T-helper 2 cell treated with Interferon-gamma antibody and Interleukin-4, amounts not matched to agents 5 μg/mL and 100 μg/mL, for 36 hours (primary cell): ENCODE measurements at regions not wholly inside any gene's neighbourhood (a gene's known extent, or its start where the extent isn't known, plus 50 kb on each side); places are given as distances from the start of the nearest gene placed in this dataset.
"Not testable (repeated sequence)": the region's sequence is repeated elsewhere in the genome, so short reads cannot be mapped to it uniquely, and the experiment has no call there.

ENCODE experiments used
- DNase-seq: peaks from one replicate; pipeline ENCODE4 v3.0.0; 2021; ENCODE audit warnings: low spot score
- H3K27ac Mint-ChIP-seq: one replicate; pipeline ENCODE4 v1.8.0; 2021; ENCODE audit warnings: mild to moderate bottlenecking, mixed read lengths
- H3K27me3 Mint-ChIP-seq: one replicate; pipeline ENCODE4 v1.8.0; 2021; ENCODE audit warnings: low read depth, mixed read lengths
- H3K36me3 Mint-ChIP-seq: one replicate; pipeline ENCODE4 v1.8.0; 2021; ENCODE audit warnings: low read depth, mixed read lengths
- H3K4me1 Mint-ChIP-seq: one replicate; pipeline ENCODE4 v1.8.0; 2021; ENCODE audit warnings: low read depth, mixed read lengths
- H3K4me3 Mint-ChIP-seq: one replicate; pipeline ENCODE4 v1.8.0; 2022; ENCODE audit warnings: mild to moderate bottlenecking, moderate library complexity, mixed read lengths
- H3K9me3 Mint-ChIP-seq: one replicate; pipeline ENCODE4 v1.8.0; 2021; ENCODE audit warnings: mixed read lengths

- Mint-ChIP-seq H3K4me1 (no peaks in the 10 kb centered on the region), H3K9me3 (no peaks in the 10 kb centered on the region), H3K27me3 (no peaks in the 10 kb centered on the region), H3K4me3 (no peak overlapping the region), H3K36me3 (no peaks in the 10 kb centered on the region), H3K27ac (no peak overlapping the region)
- no peak for DNase-seq
Observed at GRCh38 chr6:97462938-97463598, 180.1 kb upstream of the MMS22L start.

GRCh38 chr6:97465877-97466561, 183.0 kb upstream of the MMS22L start:
- H3K27ac Mint-ChIP-seq = no peak overlapping the region
- no peak overlapping the region for H3K4me3 Mint-ChIP-seq
- no peaks in the 10 kb centered on the region for H3K36me3 Mint-ChIP-seq
- no peaks in the 10 kb centered on the region for H3K9me3 Mint-ChIP-seq
- DNase-seq = no peak
- peaks cover 4% of the 10 kb centered on the region for H3K27me3 Mint-ChIP-seq
- H3K4me1 Mint-ChIP-seq = no peaks in the 10 kb centered on the region

GRCh38 chr6:97468981-97469380, 186.0 kb upstream of the MMS22L start:
- Mint-ChIP-seq H3K4me1 (no peaks in the 10 kb centered on the region), H3K27ac (no peak overlapping the region), H3K4me3 (no peak overlapping the region), H3K36me3 (no peaks in the 10 kb centered on the region), H3K27me3 (peaks cover 4% of the 10 kb centered on the region), H3K9me3 (no peaks in the 10 kb centered on the region)
- DNase-seq = no peak

- H3K27me3 Mint-ChIP-seq = peaks cover 4% of the 10 kb centered on the region
- H3K36me3 Mint-ChIP-seq = no peaks in the 10 kb centered on the region
- DNase-seq = no peak
- H3K4me1 Mint-ChIP-seq = no peaks in the 10 kb centered on the region
- H3K4me3 Mint-ChIP-seq = no peak overlapping the region
- no peak overlapping the region for H3K27ac Mint-ChIP-seq
- H3K9me3 Mint-ChIP-seq = no peaks in the 10 kb centered on the region
Observed at GRCh38 chr6:97469451-97469850, 186.4 kb upstream of the MMS22L start.

- H3K27me3 Mint-ChIP-seq = peaks cover 4% of the 10 kb centered on the region
- no peaks in the 10 kb centered on the region for H3K9me3 Mint-ChIP-seq
- H3K4me3 Mint-ChIP-seq = no peak overlapping the region
- H3K27ac Mint-ChIP-seq = no peak overlapping the region
- H3K36me3 Mint-ChIP-seq = no peaks in the 10 kb centered on the region
- H3K4me1 Mint-ChIP-seq = no peaks in the 10 kb centered on the region
- DNase-seq = no peak
Observed at GRCh38 chr6:97470322-97470721, 187.3 kb upstream of the MMS22L start.

GRCh38 chr6:97473979-97474378, 191.0 kb upstream of the MMS22L start:
- Mint-ChIP-seq H3K4me1 (no peaks in the 10 kb centered on the region), H3K4me3 (no peak overlapping the region), H3K27me3 (peaks cover 4% of the 10 kb centered on the region), H3K27ac (no peak overlapping the region), H3K36me3 (no peaks in the 10 kb centered on the region), H3K9me3 (no peaks in the 10 kb centered on the region)
- DNase-seq = no peak

- Mint-ChIP-seq H3K27me3 (peaks cover 4% of the 10 kb centered on the region), H3K9me3 (no peaks in the 10 kb centered on the region), H3K4me3 (no peak overlapping the region), H3K27ac (no peak overlapping the region), H3K36me3 (no peaks in the 10 kb centered on the region), H3K4me1 (no peaks in the 10 kb centered on the region)
- DNase-seq = peak; percentile 36
Observed at GRCh38 chr6:97497713-97498331, 214.8 kb upstream of the MMS22L start.

- H3K36me3 Mint-ChIP-seq = no peaks in the 10 kb centered on the region
Observed at GRCh38 chr6:97501853-97502252, 218.8 kb upstream of the MMS22L start.

GRCh38 chr6:97508646-97509045, 225.6 kb upstream of the MMS22L start:
- Mint-ChIP-seq H3K36me3 (no peaks in the 10 kb centered on the region), H3K27ac (no peak overlapping the region), H3K27me3 (no peaks in the 10 kb centered on the region), H3K4me3 (no peak overlapping the region), H3K9me3 (no peaks in the 10 kb centered on the region), H3K4me1 (no peaks in the 10 kb centered on the region)
- DNase-seq = no peak

More at GRCh38 chr6:97501853-97502252, 218.8 kb upstream of the MMS22L start:
- Mint-ChIP-seq H3K27ac (no peak overlapping the region), H3K4me1 (no peaks in the 10 kb centered on the region), H3K27me3 (peaks cover 4% of the 10 kb centered on the region), H3K9me3 (no peaks in the 10 kb centered on the region), H3K4me3 (no peak overlapping the region)
- no peak for DNase-seq

- H3K4me1 Mint-ChIP-seq, DNase-seq, H3K36me3 Mint-ChIP-seq, H3K27ac Mint-ChIP-seq, H3K27me3 Mint-ChIP-seq, H3K4me3 Mint-ChIP-seq, H3K9me3 Mint-ChIP-seq: not testable (repeated sequence)
Observed at GRCh38 chr6:97513260-97513659, 230.2 kb upstream of the MMS22L start.

- Mint-ChIP-seq H3K36me3 (no peaks in the 10 kb centered on the region), H3K4me1 (no peaks in the 10 kb centered on the region), H3K4me3 (no peak overlapping the region), H3K9me3 (no peaks in the 10 kb centered on the region), H3K27me3 (no peaks in the 10 kb centered on the region), H3K27ac (no peak overlapping the region)
- no peak for DNase-seq
Observed at GRCh38 chr6:97524811-97525210, 241.8 kb upstream of the MMS22L start.

GRCh38 chr6:97535800-97536199, 252.8 kb upstream of the MMS22L start:
- Mint-ChIP-seq H3K4me3 (no peak overlapping the region), H3K4me1 (no peaks in the 10 kb centered on the region), H3K27ac (no peak overlapping the region), H3K36me3 (no peaks in the 10 kb centered on the region), H3K9me3 (no peaks in the 10 kb centered on the region), H3K27me3 (peaks cover 1% of the 10 kb centered on the region)
- no peak for DNase-seq

GRCh38 chr6:97548354-97548753, 265.3 kb upstream of the MMS22L start:
- Mint-ChIP-seq H3K4me3 (no peak overlapping the region), H3K4me1 (no peaks in the 10 kb centered on the region), H3K27ac (no peak overlapping the region), H3K9me3 (no peaks in the 10 kb centered on the region), H3K27me3 (no peaks in the 10 kb centered on the region), H3K36me3 (no peaks in the 10 kb centered on the region)
- DNase-seq = no peak

GRCh38 chr6:97557355-97557754, 274.3 kb upstream of the MMS22L start:
- DNase-seq = no peak
- Mint-ChIP-seq H3K27ac (no peak overlapping the region), H3K27me3 (no peaks in the 10 kb centered on the region), H3K4me3 (no peak overlapping the region), H3K36me3 (no peaks in the 10 kb centered on the region), H3K9me3 (no peaks in the 10 kb centered on the region), H3K4me1 (no peaks in the 10 kb centered on the region)
